Liver (tissue), 3 donors: ENCODE measurements at regions not wholly inside any gene's neighbourhood (a gene's known extent, or its start where the extent isn't known, plus 50 kb on each side); places are given as distances from the start of the nearest gene placed in this dataset.
"Not testable (repeated sequence)": the region's sequence is repeated elsewhere in the genome, so short reads cannot be mapped to it uniquely, and the experiment has no call there.

ENCODE experiments used
- RAD21 ChIP-seq, 2 donors: IDR thresholded peaks; 2 replicates each; pipeline ENCODE4 v1.6.1; 2016; ENCODE audit warnings: antibody characterized with exemption in 2 of 2, mild to moderate bottlenecking in 2 of 2
- TF ChIP-seq, protein P1 (sequence below): IDR thresholded peaks from 2 replicates; pipeline ENCODE4 v1.6.1; 2016; ENCODE audit warnings: antibody characterized with exemption, mild to moderate bottlenecking
- TF ChIP-seq, protein P2 (sequence below): fragments of 150-350 bp; IDR thresholded peaks from 2 replicates; pipeline ENCODE4 v1.5.1; 2017; ENCODE audit warnings: improper control_type of control experiment, low read depth, low read length; ENCODE audit not compliant: missing input control
- TF ChIP-seq, protein P3 (sequence below): IDR thresholded peaks from 2 replicates; pipeline ENCODE4 v1.6.1; 2016; ENCODE audit warnings: antibody characterized with exemption
- donor health status: healthy.
- donor health status: healthy.

DNA sequence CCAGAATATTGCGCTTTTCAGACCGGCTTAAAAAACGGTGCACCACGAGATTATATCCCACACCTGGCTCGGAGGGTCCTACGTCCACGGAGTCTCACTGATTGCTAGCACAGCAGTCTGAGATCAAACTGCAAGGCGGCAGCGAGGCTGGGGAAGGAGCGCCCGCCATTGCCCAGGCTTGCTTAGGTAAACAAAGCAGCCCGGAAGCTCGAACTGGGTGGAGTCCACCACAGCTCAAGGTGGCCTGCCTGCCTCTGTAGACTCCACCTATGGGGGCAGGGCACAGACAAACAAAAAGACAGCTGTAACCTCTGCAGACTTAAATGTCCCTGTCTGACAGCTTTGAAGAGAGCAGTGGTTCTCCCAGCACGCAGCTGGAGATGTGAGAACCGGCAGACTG, 344.7 kb downstream of the RAP2B start:
- TF ChIP-seq, protein P1, sequence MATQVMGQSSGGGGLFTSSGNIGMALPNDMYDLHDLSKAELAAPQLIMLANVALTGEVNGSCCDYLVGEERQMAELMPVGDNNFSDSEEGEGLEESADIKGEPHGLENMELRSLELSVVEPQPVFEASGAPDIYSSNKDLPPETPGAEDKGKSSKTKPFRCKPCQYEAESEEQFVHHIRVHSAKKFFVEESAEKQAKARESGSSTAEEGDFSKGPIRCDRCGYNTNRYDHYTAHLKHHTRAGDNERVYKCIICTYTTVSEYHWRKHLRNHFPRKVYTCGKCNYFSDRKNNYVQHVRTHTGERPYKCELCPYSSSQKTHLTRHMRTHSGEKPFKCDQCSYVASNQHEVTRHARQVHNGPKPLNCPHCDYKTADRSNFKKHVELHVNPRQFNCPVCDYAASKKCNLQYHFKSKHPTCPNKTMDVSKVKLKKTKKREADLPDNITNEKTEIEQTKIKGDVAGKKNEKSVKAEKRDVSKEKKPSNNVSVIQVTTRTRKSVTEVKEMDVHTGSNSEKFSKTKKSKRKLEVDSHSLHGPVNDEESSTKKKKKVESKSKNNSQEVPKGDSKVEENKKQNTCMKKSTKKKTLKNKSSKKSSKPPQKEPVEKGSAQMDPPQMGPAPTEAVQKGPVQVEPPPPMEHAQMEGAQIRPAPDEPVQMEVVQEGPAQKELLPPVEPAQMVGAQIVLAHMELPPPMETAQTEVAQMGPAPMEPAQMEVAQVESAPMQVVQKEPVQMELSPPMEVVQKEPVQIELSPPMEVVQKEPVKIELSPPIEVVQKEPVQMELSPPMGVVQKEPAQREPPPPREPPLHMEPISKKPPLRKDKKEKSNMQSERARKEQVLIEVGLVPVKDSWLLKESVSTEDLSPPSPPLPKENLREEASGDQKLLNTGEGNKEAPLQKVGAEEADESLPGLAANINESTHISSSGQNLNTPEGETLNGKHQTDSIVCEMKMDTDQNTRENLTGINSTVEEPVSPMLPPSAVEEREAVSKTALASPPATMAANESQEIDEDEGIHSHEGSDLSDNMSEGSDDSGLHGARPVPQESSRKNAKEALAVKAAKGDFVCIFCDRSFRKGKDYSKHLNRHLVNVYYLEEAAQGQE: not testable (repeated sequence)
- TF ChIP-seq, protein P2, sequence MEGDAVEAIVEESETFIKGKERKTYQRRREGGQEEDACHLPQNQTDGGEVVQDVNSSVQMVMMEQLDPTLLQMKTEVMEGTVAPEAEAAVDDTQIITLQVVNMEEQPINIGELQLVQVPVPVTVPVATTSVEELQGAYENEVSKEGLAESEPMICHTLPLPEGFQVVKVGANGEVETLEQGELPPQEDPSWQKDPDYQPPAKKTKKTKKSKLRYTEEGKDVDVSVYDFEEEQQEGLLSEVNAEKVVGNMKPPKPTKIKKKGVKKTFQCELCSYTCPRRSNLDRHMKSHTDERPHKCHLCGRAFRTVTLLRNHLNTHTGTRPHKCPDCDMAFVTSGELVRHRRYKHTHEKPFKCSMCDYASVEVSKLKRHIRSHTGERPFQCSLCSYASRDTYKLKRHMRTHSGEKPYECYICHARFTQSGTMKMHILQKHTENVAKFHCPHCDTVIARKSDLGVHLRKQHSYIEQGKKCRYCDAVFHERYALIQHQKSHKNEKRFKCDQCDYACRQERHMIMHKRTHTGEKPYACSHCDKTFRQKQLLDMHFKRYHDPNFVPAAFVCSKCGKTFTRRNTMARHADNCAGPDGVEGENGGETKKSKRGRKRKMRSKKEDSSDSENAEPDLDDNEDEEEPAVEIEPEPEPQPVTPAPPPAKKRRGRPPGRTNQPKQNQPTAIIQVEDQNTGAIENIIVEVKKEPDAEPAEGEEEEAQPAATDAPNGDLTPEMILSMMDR: not testable (repeated sequence)
- TF ChIP-seq, protein P3, sequence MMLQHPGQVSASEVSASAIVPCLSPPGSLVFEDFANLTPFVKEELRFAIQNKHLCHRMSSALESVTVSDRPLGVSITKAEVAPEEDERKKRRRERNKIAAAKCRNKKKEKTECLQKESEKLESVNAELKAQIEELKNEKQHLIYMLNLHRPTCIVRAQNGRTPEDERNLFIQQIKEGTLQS: not testable (repeated sequence)
- not testable (repeated sequence) for TF ChIP-seq RAD21 (IDR thresholded peaks at IDR 0.05)
